HFF-Myc (cell line): ENCODE measurements at regions not wholly inside any gene's neighbourhood (a gene's known extent, or its start where the extent isn't known, plus 50 kb on each side); places are given as distances from the start of the nearest gene placed in this dataset.

ENCODE experiments used
- DNase-seq: peaks from one replicate; pipeline ENCODE4 v3.0.0-alpha.2; 2011; ENCODE audit warnings: low read depth; ENCODE audit errors: extremely low read depth
- H3K4me3 ChIP-seq: replicated peaks from 2 replicates; pipeline ENCODE4 v1.5.1; 2011; ENCODE audit warnings: low read depth, mild to moderate bottlenecking, control low read depth, low read length
- CTCF ChIP-seq: IDR thresholded peaks from 2 replicates; pipeline ENCODE4 v1.5.1; 2012; ENCODE audit warnings: mild to moderate bottlenecking, low read depth, low read length, control low read depth; ENCODE audit errors: missing control alignments

GRCh38 chr6:28751963-28752350 is 171.8 kb downstream of the TRIM27 start:
- H3K4me3 ChIP-seq: no peak overlapping the region
- DNase-seq: no peak
- TF ChIP-seq CTCF: no peak

DNA sequence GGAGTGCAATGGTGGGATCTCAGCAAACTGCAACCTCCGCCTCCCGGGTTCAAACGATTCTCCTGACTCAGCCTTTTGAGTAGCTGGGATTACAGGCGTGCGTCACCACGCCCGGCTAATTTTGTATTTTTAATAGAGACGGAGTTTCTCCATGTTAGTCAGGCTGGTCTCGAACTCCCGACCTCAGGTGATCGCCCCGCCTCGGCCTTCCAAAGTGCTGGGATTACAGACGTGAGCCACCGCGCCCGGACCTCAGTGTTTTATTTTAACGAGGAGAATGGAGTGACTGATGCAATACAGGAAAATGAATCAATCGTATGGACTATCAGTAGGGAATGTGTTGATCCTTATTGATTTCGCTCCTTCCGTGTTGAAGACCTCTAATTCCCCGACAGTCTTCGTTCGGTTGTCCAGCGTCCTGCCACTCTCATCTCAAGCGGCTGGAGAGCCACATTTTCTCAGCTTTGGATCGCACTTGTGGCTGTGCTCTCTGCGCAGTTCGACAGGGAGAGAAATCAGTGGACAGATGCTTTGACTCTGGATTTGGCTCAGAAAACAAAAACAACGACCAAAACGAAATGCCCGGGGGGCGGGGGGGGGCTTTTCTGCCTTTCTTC is 166.2 kb downstream of the TRIM27 start:
- TF ChIP-seq CTCF: no peak
- H3K4me3 ChIP-seq: no peak overlapping the region
- DNase-seq: no peak

- H3K4me3 ChIP-seq: no peak overlapping the region
- peak; percentile 12 for DNase-seq
- no peak for TF ChIP-seq CTCF
These were observed 165.6 kb downstream of the TRIM27 start for GRCh38 chr6:28758046-28758817.

DNA sequence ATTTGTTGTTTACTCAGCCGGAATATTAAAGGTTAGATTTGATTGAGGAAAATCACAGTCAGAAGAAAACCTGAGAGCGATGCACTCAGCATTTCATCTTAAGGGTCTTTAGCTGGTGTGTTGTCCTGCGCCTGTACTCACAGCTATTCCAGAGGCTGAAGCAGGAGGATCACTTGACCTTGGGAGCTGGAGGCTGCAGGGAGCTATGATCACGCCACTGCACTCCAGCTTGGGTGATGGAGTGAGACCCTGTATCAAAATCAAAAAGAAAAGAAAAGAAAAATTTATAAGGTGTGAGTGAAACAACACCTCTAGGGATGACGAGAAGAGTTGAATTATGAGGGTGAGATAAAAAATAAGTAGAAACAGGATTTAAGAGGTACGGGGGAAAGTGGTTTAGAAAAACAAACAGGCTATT is 165.0 kb downstream of the TRIM27 start:
- no peak overlapping the region for H3K4me3 ChIP-seq
- DNase-seq: no peak
- TF ChIP-seq CTCF: no peak

- no peak for TF ChIP-seq CTCF
- DNase-seq: no peak
- no peak overlapping the region for H3K4me3 ChIP-seq
These were observed 159.6 kb downstream of the TRIM27 start for GRCh38 chr6:28764014-28764723.

DNA sequence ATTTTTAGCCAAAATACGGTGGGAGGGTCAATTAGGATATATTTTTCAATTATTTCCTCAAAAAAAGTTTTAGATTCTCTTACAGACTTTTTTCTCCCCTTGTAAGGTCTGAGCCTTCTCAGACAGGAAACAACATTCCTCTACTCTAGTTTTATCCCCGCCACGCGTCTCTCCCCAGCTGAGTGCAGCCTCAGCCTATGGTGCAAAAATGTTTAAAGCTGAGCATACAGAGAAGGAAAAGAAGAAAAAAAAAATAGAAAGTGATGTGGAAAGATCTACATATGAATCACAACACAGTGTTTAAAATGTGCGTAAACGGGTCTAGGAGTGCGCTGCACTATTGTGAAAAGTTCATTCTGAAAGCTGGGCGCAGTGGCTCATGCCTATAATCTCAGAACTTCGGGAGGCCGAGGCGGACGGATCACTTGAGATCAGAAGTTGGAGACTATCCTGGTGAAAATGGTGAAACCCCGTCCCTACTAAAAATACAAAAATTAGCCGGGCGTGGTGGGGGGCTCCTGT is 159.0 kb downstream of the TRIM27 start:
- no peak for TF ChIP-seq CTCF
- no peak overlapping the region for H3K4me3 ChIP-seq
- DNase-seq: no peak
